Upper lobe of left lung (tissue), 6 donors: ENCODE measurements at regions not wholly inside any gene's neighbourhood (a gene's known extent, or its start where the extent isn't known, plus 50 kb on each side); places are given as distances from the start of the nearest gene placed in this dataset.

ENCODE experiments used
- ATAC-seq, 2 donors: fragments of 200-7000 bp; cut with Tn5 transposase; one replicate each; pipeline ENCODE4 v1.9.1; 2022; ENCODE audit warnings: mild to moderate bottlenecking in 2 of 2, moderate library complexity in 2 of 2; ENCODE audit not compliant: low FRiP score in 2 of 2
- DNase-seq, 2 donors: peaks; one replicate each; pipeline ENCODE4 v3.0.0-alpha.2; 2019 to 2020
- H3K27ac ChIP-seq, 4 donors: fragments of 200-600 bp; sonication (generic); one replicate each; pipeline ENCODE4 v1.5.1; 2016 to 2019
- H3K27me3 ChIP-seq, 4 donors: fragments of 200-600 bp; sonication (generic); one replicate each; pipeline ENCODE4 v1.5.1; 2017 to 2019
- H3K36me3 ChIP-seq, 4 donors: fragments of 200-600 bp; sonication (generic); one replicate each; pipeline ENCODE4 v1.5.1; 2016 to 2019
- H3K4me1 ChIP-seq, 4 donors: fragments of 200-600 bp; sonication (generic); one replicate each; pipeline ENCODE4 v1.5.1; 2018 to 2019
- H3K4me3 ChIP-seq, 4 donors: fragments of 200-600 bp; sonication (generic); one replicate each; pipeline ENCODE4 v1.5.1; 2017 to 2019; ENCODE audit warnings: mild to moderate bottlenecking in 2 of 4, moderate library complexity in 1 of 4
- H3K9me3 ChIP-seq, 4 donors: fragments of 200-600 bp; sonication (generic); one replicate each; pipeline ENCODE4 v1.5.1; 2018 to 2019
- CTCF ChIP-seq, 6 experiments: fragments of 450-650 bp in 4 of 6; fragments of 200-600 bp in 2 of 6; sonication (generic) in 2 of 6; IDR thresholded peaks; one replicate each; pipeline ENCODE4 v1.5.1; 2016 to 2019; ENCODE audit warnings: antibody characterized with exemption in 6 of 6
- EP300 ChIP-seq, 4 donors: sonication (generic); formaldehyde crosslinking; IDR thresholded peaks; one replicate each; pipeline ENCODE4 v1.5.1; 2017; ENCODE audit warnings: antibody characterized with exemption in 4 of 4, control low read depth in 2 of 4
- POLR2A ChIP-seq, 4 donors: fragments of 450-650 bp; IDR thresholded peaks; one replicate each; pipeline ENCODE4 v1.5.1; 2016 to 2017; ENCODE audit warnings: antibody characterized with exemption in 4 of 4, mild to moderate bottlenecking in 2 of 4
- POLR2AphosphoS5 ChIP-seq, 2 donors: sonication (generic); formaldehyde crosslinking; IDR thresholded peaks; one replicate each; pipeline ENCODE4 v1.5.1; 2017; ENCODE audit warnings: antibody characterized with exemption in 2 of 2
- WGBS, 2 donors: methylation state at CpG; one replicate each; pipeline ENCODE4 v1.1.5; 2017 to 2018; 5-methylcytosine and 5-hydroxymethylcytosine counted together
- donor health status: DM: no; HTN: no; CAD: no; lungs with moderate emphysema.
- donor health status: DM: no; HTN: yes; CAD: no; lungs with severe emphysema.

GRCh38 chr15:98428253-98428989 lies 219.9 kb upstream of the IGF1R start:
- no peaks in the 10 kb centered on the region for H3K36me3 ChIP-seq
- no peak overlapping the region for H3K27ac ChIP-seq
- peaks cover 0 to 9% (median 8%) of the 10 kb centered on the region in 4 donors for H3K4me1 ChIP-seq
- ATAC-seq: peak; percentile 68 to 95
- WGBS, 2 donors: 7 to 10% methylated on average over 16 to 32 of the region's 49 CpGs
- H3K9me3 ChIP-seq: no peaks in the 10 kb centered on the region
- H3K4me3 ChIP-seq: peak overlapping the region in 3 of 4 donors; percentile 14 to 42 (median 39)
- TF ChIP-seq EP300 (IDR thresholded peaks at IDR 0.05) (no peak), POLR2AphosphoS5 (IDR thresholded peaks at IDR 0.05) (no peak), POLR2A (IDR thresholded peaks at IDR 0.05) (no peak), CTCF (IDR thresholded peaks at IDR 0.05) (peak; percentile 82 to 93 (median 86))
- peaks cover 0 to 5% (median 2%) of the 10 kb centered on the region in 4 donors for H3K27me3 ChIP-seq
- peak; percentile 67 to 94 for DNase-seq

GRCh38 chr15:98431171-98431570 lies 217.2 kb upstream of the IGF1R start:
- no peak for DNase-seq
- WGBS, 2 donors: 94 to 100% methylated on average over 2 to 9 of the region's 9 CpGs
- H3K27me3 ChIP-seq: peaks cover 0 to 5% (median 2%) of the 10 kb centered on the region in 4 donors
- no peaks in the 10 kb centered on the region for H3K36me3 ChIP-seq
- H3K27ac ChIP-seq: no peak overlapping the region
- no peak overlapping the region for H3K4me3 ChIP-seq
- H3K9me3 ChIP-seq: no peaks in the 10 kb centered on the region
- no peak for ATAC-seq
- no peak for TF ChIP-seq POLR2AphosphoS5 (IDR thresholded peaks at IDR 0.05)
- no peak for TF ChIP-seq CTCF (IDR thresholded peaks at IDR 0.05)
- TF ChIP-seq EP300 (IDR thresholded peaks at IDR 0.05): no peak
- no peak for TF ChIP-seq POLR2A (IDR thresholded peaks at IDR 0.05)
- H3K4me1 ChIP-seq: peaks cover 0 to 9% (median 8%) of the 10 kb centered on the region in 4 donors

- H3K27me3 ChIP-seq: peaks cover 0 to 5% (median 2%) of the 10 kb centered on the region in 4 donors
- no peaks in the 10 kb centered on the region for H3K9me3 ChIP-seq
These were observed 215.0 kb upstream of the IGF1R start for GRCh38 chr15:98433346-98433745.

GRCh38 chr15:98433856-98434255 lies 214.5 kb upstream of the IGF1R start:
- TF ChIP-seq POLR2AphosphoS5 (IDR thresholded peaks at IDR 0.05) (no peak), POLR2A (IDR thresholded peaks at IDR 0.05) (no peak), EP300 (IDR thresholded peaks at IDR 0.05) (no peak), CTCF (IDR thresholded peaks at IDR 0.05) (no peak)
- ATAC-seq (no peak), DNase-seq (no peak)
- no peaks in the 10 kb centered on the region for H3K4me1 ChIP-seq
- H3K9me3 ChIP-seq: no peaks in the 10 kb centered on the region
- no peaks in the 10 kb centered on the region for H3K36me3 ChIP-seq
- no peak overlapping the region for H3K4me3 ChIP-seq
- H3K27me3 ChIP-seq: peaks cover 0 to 1% (median 0%) of the 10 kb centered on the region in 4 donors
- no peak overlapping the region for H3K27ac ChIP-seq
- 77 to 80% methylated on average over 10 of the region's 10 CpGs for WGBS, 2 donors

More at GRCh38 chr15:98433346-98433745, 215.0 kb upstream of the IGF1R start:
- no peak overlapping the region for H3K4me3 ChIP-seq
- peaks cover 0 to 4% (median 3%) of the 10 kb centered on the region in 4 donors for H3K4me1 ChIP-seq
- H3K27ac ChIP-seq: no peak overlapping the region
- DNase-seq: no peak
- no peaks in the 10 kb centered on the region for H3K36me3 ChIP-seq
- no peak for ATAC-seq
- no peak for TF ChIP-seq CTCF (IDR thresholded peaks at IDR 0.05)
- no peak for TF ChIP-seq POLR2A (IDR thresholded peaks at IDR 0.05)
- no peak for TF ChIP-seq POLR2AphosphoS5 (IDR thresholded peaks at IDR 0.05)
- no peak for TF ChIP-seq EP300 (IDR thresholded peaks at IDR 0.05)
- 83 to 89% methylated on average over 6 of the region's 6 CpGs for WGBS, 2 donors

- no peak overlapping the region for H3K4me3 ChIP-seq
- no peaks in the 10 kb centered on the region for H3K9me3 ChIP-seq
- H3K36me3 ChIP-seq: no peaks in the 10 kb centered on the region
- ATAC-seq (no peak), DNase-seq (no peak)
- WGBS, 2 donors: 87 to 88% methylated on average over 2 of the region's 2 CpGs
- no peaks in the 10 kb centered on the region for H3K4me1 ChIP-seq
- no peaks in the 10 kb centered on the region for H3K27me3 ChIP-seq
- no peak overlapping the region for H3K27ac ChIP-seq
- TF ChIP-seq EP300 (IDR thresholded peaks at IDR 0.05): no peak
- TF ChIP-seq POLR2A (IDR thresholded peaks at IDR 0.05): no peak
- TF ChIP-seq POLR2AphosphoS5 (IDR thresholded peaks at IDR 0.05): no peak
- TF ChIP-seq CTCF (IDR thresholded peaks at IDR 0.05): no peak
These were observed 210.6 kb upstream of the IGF1R start for GRCh38 chr15:98437752-98438151.
